ENCODE measurements at regions not wholly inside any gene's neighbourhood (a gene's known extent, or its start where the extent isn't known, plus 50 kb on each side); places are given as distances from the start of the nearest gene placed in this dataset.

GRCh38 chr7:91420606-91421005 is 156.4 kb downstream of the FZD1 start:
- TF ChIP-seq PAX8 (IDR thresholded peaks at IDR 0.05) (no peak), ASH2L (IDR thresholded peaks at IDR 0.05; ENCODE audit: borderline replicate concordance, low read depth) (no peak)
- TF ChIP-seq, protein P1, sequence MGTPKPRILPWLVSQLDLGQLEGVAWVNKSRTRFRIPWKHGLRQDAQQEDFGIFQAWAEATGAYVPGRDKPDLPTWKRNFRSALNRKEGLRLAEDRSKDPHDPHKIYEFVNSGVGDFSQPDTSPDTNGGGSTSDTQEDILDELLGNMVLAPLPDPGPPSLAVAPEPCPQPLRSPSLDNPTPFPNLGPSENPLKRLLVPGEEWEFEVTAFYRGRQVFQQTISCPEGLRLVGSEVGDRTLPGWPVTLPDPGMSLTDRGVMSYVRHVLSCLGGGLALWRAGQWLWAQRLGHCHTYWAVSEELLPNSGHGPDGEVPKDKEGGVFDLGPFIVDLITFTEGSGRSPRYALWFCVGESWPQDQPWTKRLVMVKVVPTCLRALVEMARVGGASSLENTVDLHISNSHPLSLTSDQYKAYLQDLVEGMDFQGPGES (IDR thresholded peaks at IDR 0.05) = no peak
- Histone ChIP-seq H4K20me1 (ENCODE audit: control insufficient read depth, insufficient read depth) (no peaks in the 10 kb centered on the region), H3K27me3 (replicated peaks in 1 of 2; ENCODE audit: control insufficient read depth in 2 of 2, insufficient read depth in 2 of 2, low read length in 1 of 2) (no peaks in the 10 kb centered on the region), H3K27ac (ENCODE audit: control insufficient read depth, insufficient read depth) (no peak overlapping the region), H3K4me3 (no peak overlapping the region), H2AFZ (ENCODE audit: control insufficient read depth, low read depth, low read length) (no peak overlapping the region), H3K36me3 (ENCODE audit: control insufficient read depth in 2 of 2, insufficient read depth in 2 of 2, low read length in 1 of 2) (no peaks in the 10 kb centered on the region), H3K9ac (ENCODE audit: control insufficient read depth, insufficient read depth, low read length) (no peak overlapping the region), H3K4me2 (ENCODE audit: control insufficient read depth, insufficient read depth) (no peak overlapping the region), H3K79me2 (ENCODE audit: control insufficient read depth, insufficient read depth, low read length) (no peaks in the 10 kb centered on the region), H3K9me3 (replicated peaks; ENCODE audit: control insufficient read depth, insufficient read depth, low read length) (no peaks in the 10 kb centered on the region), H3K4me1 (ENCODE audit: control insufficient read depth, insufficient read depth, low read length) (no peaks in the 10 kb centered on the region)
- ChIA-PET POLR2A (no interaction called here), RAD21 (ENCODE audit: unreplicated experiment) (no interaction called here), SMC1A (ENCODE audit: uncharacterized antibody, unreplicated experiment) (no interaction called here), CTCF (no interaction called here)
- WGBS (ENCODE audit: insufficient coverage, insufficient replicate concordance, low lambda C conversion rate, missing lambda C conversion rate) = 45% methylated on average over 4 of the region's 4 CpGs
- FAIRE-seq = no peak
- in situ Hi-C loops (cut with MboI) = no loop called here
- no peak for ATAC-seq
- DNase-seq (ENCODE audit: low read depth, low spot score) = no peak
- intact Hi-C loops (cut with micrococcal nuclease; ENCODE audit: unreplicated experiment) = no loop called here
- BruUV-seq (replicated peaks) = no TSS peak

DNA sequence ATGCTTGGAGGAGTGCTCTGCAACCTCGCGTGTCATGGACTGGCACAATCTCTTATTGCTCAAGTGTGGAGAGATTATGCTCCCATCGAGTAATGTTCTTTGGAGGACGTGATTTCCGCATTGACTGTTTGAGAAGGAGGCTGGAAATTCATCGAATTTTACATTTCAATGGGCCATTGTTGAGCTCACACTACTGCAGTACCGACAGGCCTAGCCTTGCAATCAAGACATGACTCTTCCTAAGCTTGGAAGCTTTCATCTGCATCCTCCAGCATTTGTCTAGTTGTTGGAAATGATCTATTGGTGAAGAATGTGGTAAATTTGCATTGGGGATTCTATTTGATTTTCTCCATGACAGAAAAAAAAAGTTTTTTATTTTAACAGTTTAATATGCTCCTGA is 156.8 kb downstream of the FZD1 start:
- TF ChIP-seq FOS (IDR thresholded peaks at IDR 0.05; ENCODE audit: borderline replicate concordance, extremely low read depth, insufficient read length) = no peak
- no peak for TF ChIP-seq SIN3A (IDR thresholded peaks at IDR 0.05; ENCODE audit: low read depth, low read length)
- TF ChIP-seq RELA (IDR thresholded peaks at IDR 0.05; ENCODE audit: borderline replicate concordance, partially characterized antibody) = no peak
- no peak for TF ChIP-seq ZBTB40 (IDR thresholded peaks at IDR 0.05; ENCODE audit: borderline replicate concordance)
- no peak for ATAC-seq
- no peak overlapping the region for H3K4me3 ChIP-seq
- H3K27me3 ChIP-seq (replicated peaks in 1 of 2; ENCODE audit: control insufficient read depth in 2 of 2, insufficient read depth in 2 of 2, low read length in 1 of 2) = no peaks in the 10 kb centered on the region
- no peak for FAIRE-seq
- H4K20me1 ChIP-seq (ENCODE audit: control insufficient read depth, insufficient read depth) = no peaks in the 10 kb centered on the region
- no peaks in the 10 kb centered on the region for H3K4me1 ChIP-seq (ENCODE audit: control insufficient read depth, insufficient read depth, low read length)
- no peak overlapping the region for H3K9ac ChIP-seq (ENCODE audit: control insufficient read depth, insufficient read depth, low read length)
- H3K27ac ChIP-seq (ENCODE audit: control insufficient read depth, insufficient read depth) = no peak overlapping the region
- no peak overlapping the region for H3K4me2 ChIP-seq (ENCODE audit: control insufficient read depth, insufficient read depth)
- no peaks in the 10 kb centered on the region for H3K79me2 ChIP-seq (ENCODE audit: control insufficient read depth, insufficient read depth, low read length)
- DNase-seq (ENCODE audit: low read depth, low spot score) = no peak
- 42% methylated on average over 7 of the region's 7 CpGs for WGBS (ENCODE audit: insufficient coverage, insufficient replicate concordance, low lambda C conversion rate, missing lambda C conversion rate)
- intact Hi-C loops (cut with micrococcal nuclease; ENCODE audit: unreplicated experiment) (no loop called here), in situ Hi-C loops (cut with MboI) (no loop called here)
- H3K36me3 ChIP-seq (ENCODE audit: control insufficient read depth in 2 of 2, insufficient read depth in 2 of 2, low read length in 1 of 2) = no peaks in the 10 kb centered on the region
- no peak overlapping the region for H2AFZ ChIP-seq (ENCODE audit: control insufficient read depth, low read depth, low read length)
- ChIA-PET POLR2A (no interaction called here), SMC1A (ENCODE audit: uncharacterized antibody, unreplicated experiment) (no interaction called here), CTCF (no interaction called here), RAD21 (ENCODE audit: unreplicated experiment) (no interaction called here)
- no peaks in the 10 kb centered on the region for H3K9me3 ChIP-seq (replicated peaks; ENCODE audit: control insufficient read depth, insufficient read depth, low read length)
- BruUV-seq (replicated peaks) = no TSS peak
